Eye (tissue), 1 donor: ENCODE measurements at regions not wholly inside any gene's neighbourhood (a gene's known extent, or its start where the extent isn't known, plus 50 kb on each side); places are given as distances from the start of the nearest gene placed in this dataset.

Experiments used
- DNase-seq: peaks from one replicate; pipeline ENCODE4 v3.0.0-alpha.2; 2015

DNA sequence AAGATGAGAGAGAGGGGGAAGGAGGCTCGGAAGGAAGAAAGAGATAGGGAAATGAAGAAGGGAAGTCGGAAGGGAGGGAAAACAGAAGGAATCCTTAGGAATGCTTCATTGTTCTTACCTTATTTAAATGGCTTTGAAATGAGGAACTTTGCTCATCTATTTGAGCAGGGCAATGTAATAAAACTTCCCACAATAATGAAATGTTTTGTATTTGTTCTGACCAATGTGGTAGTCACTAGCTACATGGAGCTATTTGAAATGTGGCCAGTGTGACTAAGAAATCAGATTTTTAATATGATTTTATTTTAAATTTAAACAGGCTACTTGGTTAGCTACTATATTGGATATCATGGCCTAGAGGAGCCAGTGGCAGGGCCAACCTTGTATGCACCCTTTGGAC, 510.6 kb downstream of the HTR7 start:
- no peak for DNase-seq

DNA sequence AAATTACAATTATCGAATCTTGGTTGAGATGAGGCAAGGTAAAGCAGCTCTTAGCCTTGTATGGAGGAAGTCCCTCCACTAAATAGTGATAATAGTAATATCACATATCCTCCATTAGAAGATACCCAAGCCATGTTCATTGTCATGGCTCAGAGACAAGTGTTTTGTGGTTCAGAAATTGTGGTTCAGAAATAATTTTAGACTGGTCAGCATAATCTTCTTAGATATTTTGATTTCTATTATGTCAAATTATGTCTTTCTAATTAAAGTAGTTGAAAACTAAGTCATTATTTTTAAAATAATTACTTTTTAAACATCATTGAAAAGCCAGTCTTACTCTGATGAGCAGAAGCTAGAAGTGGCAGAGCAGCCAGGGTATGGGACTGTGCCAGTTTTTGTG, 507.7 kb downstream of the HTR7 start:
- no peak for DNase-seq

DNA sequence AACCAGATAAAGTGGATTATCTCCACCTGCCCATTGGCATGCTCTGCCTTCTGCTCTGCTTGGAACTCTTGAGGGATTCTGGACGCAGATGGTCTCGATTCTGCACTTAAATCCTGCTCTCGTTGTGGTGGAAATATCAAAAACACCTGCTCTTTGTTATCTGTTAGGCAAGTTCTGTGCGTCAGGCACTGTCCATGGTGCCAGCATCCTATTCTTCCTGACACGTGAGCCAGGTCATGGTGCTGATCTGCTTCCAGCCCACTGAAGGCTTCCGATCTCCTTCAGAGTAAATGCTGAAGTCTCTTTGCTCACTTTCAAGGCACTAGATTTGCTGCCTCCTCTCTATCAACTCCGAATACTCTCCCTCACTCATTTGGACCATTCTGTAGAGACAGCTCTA, 505.6 kb downstream of the HTR7 start:
- no peak for DNase-seq

DNA sequence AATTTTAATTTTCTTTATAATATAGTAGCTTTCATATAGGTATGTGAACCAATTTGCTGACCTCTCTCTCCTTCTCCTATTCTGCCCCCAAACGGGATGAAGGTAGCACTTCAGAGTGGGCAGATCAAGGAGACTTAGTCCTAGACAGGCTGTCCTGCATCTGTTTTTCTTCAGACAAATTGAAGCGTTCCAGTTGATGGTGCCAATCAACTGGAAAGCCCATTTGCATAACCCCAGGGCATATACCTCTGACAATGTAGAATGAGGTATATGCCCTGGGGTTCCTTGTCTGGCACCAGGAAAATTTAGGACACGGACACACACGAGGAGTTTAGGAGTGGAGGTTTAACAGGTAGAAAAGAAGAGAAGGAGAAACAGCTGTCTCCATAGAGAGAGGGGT, 502.9 kb downstream of the HTR7 start:
- no peak for DNase-seq

GRCh38 chr10:90363799-90364483, 493.9 kb downstream of the HTR7 start:
- no peak for DNase-seq

DNA sequence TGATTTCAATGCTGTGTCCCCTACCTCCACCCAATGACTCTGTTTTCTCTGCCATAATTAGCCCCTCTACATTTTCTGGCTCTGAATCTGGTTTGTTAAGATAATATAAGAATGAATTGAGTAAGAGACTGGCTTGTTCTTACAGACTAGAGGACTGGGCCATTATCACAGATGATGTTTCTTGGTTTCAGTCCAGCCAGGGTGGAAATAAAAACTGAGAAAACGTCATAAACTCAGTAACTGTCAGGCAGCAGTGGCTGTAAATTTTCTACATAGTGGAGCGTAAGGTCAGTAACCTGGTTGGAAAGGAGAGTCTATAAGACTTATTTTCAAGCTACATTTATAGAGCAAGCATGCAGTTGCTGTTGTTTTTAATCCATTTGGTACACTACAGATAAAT, 485.4 kb downstream of the HTR7 start:
- DNase-seq = no peak

- DNase-seq = no peak
These were observed 483.9 kb downstream of the HTR7 start for GRCh38 chr10:90373911-90374310.

DNA sequence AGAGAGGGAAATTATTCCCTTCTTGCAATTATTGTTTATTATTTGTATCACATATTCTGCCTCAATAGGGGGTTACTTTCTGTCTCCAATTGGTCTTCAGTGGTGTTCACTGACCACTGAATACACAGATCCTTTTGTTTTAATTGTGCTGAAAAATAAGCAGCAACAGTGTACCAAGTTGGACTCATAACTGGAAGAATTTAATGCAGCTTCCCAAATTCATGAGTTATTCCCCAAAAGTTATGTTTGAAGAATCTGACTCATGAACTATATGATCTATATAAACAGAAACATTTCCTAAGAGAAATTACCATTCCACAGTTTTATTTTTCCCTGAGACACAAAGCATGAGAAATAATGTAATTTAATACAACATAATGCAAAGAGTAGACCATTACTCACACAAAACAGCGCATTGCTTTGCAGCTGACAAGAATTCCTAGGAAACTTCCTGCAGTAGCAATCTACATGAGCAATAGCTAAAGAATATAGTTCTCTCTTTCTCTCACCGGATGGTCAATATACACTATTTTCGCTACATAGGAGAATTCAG, 479.2 kb downstream of the HTR7 start:
- no peak for DNase-seq

DNA sequence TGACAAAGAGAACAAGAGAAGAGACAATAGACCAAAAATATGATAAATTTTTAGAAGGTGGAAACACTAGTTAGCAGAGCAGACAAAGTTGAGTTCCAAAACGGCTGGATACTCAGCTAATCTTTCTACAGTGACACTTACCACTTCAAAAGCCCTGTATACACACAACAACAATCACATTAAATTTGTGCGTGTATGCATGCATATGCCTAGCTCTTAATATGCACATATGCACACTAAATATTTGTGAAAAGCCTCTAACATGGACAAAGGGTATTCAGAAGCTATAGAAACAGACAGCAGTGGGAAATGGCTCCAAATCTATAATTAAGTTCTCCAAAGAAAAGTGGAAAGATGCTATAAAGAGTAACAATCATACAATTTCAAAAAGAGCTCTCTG, 476.4 kb downstream of the HTR7 start:
- no peak for DNase-seq

DNA sequence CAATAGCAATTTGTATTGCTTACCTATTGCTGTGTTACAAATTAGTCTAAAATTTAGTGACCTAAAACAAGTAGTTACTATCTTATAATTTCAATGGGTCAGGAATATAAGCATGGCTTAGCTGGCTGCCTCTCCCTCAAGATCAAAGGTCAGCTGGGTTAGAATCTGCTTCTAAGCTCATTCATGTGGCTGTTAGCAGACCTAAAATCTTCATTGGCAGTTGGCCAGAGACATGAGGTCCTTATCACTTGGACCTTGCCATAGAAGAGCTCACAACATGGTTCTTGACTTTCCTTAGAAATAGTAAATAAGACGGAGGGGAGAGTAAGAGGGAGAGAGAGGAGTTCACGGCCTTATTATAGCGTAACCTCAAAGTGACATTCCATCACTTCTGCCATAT, 468.0 kb downstream of the HTR7 start:
- DNase-seq = no peak

DNA sequence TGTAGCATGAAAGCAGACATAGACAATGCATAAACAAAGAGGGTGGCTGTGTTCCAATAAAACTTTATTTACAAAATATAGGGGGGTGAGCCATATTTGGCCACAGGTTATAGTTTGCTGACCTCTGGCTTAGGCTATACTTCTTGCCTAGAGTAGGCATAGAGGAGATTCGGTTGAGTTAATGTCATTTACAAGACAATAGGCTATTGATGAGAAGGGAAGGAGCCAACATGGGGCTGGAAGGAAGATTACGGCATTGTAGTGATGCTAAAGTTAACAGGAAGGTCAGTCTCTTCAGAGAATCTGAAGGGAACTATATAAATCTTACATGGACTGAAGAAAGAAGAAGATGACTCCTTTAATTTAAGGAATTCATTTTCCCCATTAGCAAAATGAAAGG, 463.5 kb downstream of the HTR7 start:
- DNase-seq = no peak

GRCh38 chr10:90396721-90397120, 461.1 kb downstream of the HTR7 start:
- no peak for DNase-seq

DNA sequence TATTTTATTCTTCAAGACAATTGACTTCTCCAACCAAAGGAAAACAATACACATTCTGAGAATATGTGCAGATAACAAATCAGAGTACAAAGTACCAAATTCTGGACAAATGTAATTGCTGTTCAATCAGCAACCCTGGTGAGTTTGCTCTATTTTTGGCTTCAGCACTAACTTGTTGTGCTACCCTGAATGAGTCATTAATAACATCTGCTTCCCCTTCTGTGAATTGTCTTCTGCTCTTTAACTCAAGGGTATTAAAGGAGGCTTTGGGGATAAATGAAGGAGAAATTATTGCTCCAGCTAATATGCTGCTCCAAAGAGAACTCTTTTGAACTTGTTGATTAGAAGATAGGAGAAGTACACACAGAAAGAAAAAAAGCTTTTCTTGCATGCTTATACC, 459.3 kb downstream of the HTR7 start:
- DNase-seq = no peak

- DNase-seq = no peak
These were observed 458.1 kb downstream of the HTR7 start for GRCh38 chr10:90399782-90400181.

GRCh38 chr10:90403211-90404000, 454.4 kb downstream of the HTR7 start:
- no peak for DNase-seq

DNA sequence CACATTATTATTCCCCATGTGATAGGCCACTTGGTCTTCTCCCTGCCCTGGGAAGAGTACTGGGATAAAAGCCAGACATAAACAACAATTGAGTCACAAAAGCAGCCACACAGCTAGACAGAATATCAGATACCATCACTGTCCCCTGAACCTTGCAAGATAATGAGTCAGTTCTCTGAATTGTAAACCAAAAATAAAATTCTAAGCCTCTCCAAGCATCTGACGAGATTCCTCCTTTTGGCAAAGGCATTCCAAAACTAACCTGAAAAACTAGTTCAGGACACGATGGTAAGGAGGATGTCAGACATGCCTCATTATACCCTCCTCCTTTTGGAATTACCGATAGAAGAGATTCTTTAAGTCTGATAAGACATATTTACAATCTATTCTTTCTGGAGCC, 450.7 kb downstream of the HTR7 start:
- DNase-seq = no peak

DNA sequence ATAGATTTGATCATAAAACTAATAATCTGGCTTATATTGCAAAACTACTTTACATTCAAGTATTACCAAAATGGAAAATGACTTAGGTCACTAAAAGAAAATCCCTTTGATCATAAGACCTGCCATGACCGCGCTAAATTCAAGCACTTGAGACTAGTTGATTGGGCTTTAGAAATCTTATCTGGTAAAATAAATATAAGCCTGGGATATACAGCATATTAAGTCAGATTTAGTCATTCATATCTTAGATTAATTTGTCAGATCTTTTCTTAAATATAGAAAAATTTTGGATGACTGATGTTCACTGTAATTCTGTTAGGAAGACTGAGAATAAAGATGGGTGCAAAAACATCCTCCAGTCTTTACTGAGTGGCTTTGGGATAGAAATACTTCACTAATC, 450.0 kb downstream of the HTR7 start:
- no peak for DNase-seq

DNA sequence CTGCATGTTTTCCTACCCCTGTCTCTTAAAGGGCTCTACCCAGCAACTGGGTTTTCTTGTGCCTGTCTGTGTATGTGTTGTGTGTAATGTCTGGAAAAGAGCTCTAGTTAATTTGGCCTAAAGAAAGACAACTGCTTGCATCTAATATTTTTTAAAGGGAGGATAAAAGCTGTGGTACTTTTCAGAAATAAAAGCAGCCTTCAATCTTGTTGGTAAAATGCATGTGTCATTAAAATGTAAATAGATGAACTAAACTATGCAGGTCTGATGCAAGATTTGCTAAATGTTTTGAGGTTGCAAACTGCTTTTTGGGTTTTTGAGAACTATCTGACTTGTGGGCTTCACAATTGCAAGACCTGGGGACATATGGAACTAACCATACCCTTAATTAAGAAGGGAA, 445.3 kb downstream of the HTR7 start:
- no peak for DNase-seq

DNA sequence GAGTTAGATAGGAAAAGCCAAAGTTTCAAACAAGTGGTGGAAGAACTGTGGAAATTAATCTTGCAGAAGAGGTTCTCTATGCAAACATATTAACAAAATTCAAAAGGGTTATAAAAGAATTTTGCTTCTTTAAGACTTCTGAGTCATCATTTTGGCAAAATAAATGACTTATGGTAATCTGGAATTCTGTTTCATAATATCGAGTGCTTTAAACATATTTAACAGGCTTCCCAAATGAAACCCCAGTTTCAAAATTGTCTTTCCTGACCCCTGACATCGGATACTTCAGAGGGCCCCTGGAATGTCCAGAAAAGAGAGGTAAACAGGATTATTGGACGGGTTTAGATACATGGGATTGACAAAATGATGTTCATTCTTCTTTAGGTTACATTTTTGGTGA, 444.6 kb downstream of the HTR7 start:
- no peak for DNase-seq

DNA sequence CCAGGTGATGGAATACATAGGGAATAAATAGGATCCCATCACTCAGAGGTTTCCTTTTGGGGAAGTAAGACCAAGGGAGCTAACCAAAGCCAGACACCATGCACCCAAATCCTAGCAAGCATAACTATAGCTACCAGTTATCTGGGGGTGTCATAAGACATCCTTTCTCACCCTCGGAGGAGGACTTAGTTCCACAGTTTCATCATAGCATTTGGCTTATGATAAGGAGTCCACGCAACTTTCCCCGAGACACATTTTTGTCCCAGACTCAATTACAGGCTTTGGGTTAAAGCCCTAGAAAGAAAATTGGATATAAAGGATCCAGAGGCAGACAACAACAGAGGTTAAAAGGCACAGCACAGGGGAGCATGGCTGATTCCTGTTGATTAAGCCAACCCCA, 442.9 kb downstream of the HTR7 start:
- DNase-seq = no peak

DNA sequence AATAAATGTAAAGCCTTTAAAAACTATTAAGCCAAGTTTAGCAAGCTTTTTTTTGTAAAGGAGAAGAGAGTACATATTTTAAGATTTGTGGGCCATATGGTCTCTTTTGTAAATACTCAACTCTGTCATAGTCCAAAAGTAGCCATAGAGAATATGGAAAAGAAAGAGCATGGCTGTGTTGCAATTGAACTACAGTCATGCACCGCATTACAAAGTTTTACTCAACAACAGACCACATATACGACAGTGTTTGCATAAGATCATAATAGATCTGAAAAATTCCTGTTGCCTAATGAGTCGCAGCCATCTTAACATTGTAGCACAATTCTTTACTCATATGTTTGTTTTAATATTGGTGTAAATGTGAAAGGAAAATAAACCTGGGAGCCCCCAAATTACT, 440.8 kb downstream of the HTR7 start:
- DNase-seq = no peak

DNA sequence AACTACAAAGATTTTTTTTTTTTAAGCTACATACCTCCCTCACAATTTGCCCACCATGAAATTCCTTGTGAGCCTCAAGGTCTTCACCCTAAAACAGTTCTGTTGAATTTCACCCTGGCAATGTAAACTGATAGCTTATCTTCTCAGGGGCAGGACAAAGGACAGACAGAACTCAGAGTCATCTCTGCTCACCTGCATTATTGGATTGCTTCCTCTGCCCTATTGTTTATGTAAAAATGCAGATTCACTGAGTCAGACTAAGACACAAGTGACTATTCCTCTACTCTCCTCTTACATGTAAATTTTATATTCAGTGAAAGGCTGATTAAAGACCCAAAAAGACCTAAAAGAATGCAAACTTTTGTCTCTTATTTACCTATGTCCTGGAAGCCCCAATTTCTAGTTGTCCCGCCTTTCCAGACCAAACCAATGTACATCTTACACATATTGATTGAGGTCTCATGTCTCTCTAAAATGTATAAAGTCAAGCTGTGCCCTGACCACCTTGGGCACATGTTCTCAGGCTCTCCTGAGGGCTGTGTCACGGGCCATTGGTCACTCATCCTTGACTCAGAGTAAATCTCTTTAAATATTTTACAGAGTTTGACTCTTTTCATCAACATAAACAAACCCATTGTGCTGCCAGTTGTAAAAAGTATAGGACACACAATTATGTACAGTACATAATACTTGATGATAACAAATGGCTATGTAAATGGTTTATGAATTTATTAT, 440.2 kb downstream of the HTR7 start:
- DNase-seq = no peak

DNA sequence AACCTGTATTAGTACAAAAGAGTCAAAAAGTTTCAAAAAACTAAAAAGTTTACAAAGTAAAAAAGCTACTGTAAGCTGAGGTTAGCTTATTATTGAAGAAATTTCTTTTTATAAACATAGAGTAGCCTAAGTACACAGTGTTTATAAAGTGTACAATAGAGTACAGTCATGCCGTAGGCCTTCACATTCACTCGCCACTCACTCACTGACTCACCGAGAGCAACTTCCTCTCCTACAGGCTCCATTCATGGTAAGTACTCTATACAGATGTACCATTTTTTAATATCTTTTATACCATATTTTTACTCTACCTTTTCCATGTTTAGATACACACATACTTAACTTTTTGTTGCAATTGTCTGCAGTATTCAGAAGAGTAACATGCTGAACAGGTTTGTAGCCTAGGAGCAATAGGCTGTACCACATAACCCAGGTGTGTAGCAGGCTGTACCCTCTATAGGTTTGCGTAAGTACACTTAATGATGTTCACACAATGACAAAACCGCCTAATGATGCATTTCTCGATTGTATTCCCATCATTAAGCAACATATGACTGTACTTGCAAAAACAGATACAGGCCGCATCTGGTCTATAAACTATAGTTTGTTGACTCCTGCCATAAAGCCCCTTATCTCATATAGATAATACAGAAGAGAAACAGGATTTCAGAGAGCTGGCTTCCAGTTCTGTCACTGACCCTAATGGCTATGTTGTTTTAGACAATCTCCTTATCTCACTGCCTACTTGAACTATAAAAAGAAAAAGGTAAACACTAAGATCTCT, 438.8 kb downstream of the HTR7 start:
- DNase-seq = no peak
